GDM1 (cell line): ENCODE measurements at regions not wholly inside any gene's neighbourhood (a gene's known extent, or its start where the extent isn't known, plus 50 kb on each side); places are given as distances from the start of the nearest gene placed in this dataset.
"Not testable (repeated sequence)": the region's sequence is repeated elsewhere in the genome, so short reads cannot be mapped to it uniquely, and the experiment has no call there.

Source experiments
- DNase-seq: peaks from one replicate; lab custom pipeline; 2025; lab: John Stamatoyannopoulos, UW

DNA sequence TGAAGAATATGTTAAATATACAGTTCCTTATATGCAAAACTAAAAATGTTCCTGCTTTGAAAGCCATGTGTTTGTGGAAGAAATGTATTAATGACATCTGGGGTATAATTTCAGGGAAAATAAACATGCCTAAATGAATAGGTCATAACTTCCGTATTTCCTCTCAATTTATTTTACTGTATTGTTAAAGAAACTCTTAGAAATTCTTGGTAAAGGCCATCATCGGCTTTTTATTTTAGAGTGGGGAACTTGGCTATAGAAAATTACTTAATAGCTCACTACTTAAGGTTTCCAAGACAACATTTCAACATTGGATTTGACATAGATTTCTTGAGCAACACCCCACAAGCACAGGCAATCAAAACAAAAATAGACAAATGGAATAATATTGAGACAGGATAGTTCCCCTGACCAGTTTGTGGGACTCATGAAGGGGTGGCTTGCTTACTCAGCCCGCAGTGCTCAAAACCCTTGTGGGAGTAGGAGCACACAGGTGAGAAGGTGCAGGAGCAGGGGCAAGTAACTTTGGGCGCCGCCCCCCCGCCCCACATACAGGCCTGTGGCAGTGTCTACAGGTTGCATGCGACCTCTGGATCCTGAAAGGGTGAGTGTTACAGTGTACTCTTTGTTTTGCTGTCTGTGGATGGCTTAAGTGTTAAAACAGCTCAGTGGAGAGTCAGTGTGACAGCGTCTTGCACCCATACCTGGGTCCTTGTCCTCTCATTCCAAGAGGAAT is 891.4 kb upstream of the C9orf72 start:
- no peak for DNase-seq

DNA sequence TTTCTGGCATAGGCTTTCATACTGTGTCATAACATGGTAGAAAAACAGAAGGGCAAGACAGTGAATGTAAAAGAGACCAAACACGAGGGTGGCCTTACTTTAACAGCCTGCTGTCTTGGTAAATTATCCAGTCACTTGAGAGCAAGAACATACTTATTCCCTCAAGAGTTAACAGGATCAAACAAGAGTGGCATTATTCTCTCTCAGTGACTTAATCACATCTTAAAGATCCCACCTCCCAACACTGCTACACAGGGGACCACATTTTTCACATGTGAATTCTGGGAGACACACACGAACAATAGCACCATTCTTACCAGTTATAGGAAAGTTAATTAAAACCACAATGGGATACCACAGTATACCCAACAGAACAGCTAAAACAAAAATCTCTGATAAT is 898.0 kb upstream of the C9orf72 start:
- no peak for DNase-seq

DNA sequence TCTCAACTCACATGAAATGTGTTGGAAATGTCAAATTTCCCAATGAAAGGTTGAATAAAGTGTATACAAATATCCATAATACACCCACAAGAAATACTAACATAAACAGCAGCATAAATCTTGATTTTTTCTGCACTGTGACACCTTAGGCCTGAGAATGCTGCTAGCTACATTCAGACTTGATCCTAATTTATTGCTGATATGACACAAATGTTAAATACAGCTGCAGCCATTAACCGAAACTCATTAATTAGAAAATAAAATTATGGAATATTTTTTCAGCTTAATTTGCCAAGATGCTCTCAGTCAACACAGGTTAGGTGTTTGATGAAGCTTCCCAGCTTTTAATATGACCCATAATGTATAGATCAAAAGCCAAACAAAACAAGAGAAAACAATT is 914.3 kb upstream of the C9orf72 start:
- no peak for DNase-seq

DNA sequence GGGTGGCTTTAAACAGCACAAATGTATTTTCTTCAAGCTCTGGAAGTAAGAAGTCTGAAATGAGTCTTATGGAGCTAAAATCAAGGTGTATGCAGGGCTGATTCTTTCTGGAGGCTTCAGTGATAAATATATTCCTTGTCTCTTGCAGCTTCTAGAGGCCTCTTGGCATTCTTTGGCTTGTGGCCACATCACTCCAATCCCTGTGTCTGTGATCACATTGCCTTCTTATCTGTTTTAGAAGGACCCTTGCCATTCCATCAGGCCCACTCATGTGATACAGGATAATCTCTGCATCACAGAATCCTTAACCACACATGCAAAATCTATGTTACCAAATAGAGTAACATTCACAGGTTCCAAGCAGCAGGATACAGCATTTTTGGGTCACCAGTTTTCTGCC is 917.8 kb upstream of the C9orf72 start:
- no peak for DNase-seq

DNA sequence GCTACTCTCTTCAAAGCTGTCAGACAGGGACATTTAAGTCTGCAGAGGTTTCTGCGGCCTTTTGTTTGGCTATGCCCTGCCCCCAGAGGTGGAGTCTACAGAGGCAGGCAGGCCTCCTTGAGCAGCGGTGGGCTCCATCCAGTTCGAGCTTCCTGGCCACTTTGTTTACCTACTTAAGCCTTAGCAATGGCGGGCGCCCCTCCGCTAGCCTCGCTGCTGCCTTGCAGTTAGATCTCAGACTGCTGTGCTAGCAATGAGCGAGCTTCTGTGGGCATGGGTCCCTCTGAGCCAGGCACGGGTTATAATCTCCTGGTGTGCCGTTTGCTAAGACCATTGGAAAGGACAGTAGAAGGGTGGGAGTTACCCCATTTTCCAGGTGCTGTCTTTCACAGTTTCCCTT is 924.9 kb upstream of the C9orf72 start:
- not testable (repeated sequence) for DNase-seq

DNA sequence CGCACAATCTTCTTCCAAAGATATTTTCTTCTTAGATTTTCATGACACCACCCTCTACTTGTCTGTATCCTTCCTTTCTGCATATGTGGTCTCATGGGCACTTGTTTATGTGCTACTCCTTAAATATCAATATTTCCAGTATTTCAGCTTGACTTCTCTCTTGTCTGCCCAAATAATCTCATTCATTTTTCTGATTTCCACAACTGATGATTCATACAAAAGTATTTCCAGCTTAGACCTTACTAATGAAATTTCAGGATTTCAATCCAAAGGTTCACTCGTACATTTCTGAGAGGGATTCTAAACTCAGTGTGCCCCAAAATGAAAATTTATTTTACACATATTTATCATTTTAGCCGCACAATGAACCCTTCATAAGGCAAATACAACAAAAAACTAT is 928.9 kb upstream of the C9orf72 start:
- DNase-seq = no peak

DNA sequence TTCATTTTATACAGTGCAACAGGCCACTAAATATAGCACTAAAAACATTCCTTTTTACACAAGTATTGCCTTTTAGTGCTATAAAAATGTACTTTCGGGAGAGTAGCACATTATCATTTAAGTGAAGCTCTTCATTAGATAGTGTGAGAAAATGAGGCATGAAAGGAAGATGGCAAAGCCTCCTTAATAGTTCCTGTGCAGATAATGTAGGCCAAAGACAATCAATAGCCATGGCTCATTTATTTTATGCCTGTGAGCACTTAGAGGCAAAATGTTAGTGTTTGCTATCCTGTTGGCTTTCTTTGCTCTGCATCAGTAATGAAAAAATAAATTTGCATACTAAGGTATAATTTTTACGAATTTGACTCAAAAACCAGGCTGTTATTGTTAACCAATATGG is 929.5 kb upstream of the C9orf72 start:
- DNase-seq = no peak

DNA sequence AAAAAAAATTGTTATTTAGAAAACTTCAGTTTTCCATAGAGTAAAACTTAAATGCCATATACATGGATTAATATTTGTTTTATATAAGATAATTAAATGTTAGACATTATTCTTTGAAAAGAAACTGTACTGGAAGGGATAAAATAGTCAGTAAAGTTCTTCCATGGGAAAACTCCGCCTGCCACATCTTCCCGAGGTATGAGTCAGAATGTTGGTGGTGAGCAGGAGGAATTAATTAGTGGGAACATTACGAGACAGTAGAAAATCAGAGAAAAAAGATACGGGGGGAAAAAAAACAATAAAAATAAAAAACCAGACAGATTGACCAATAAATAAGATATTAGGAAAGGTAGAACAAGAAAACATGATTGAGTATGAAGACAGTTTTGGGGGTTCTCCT is 930.3 kb upstream of the C9orf72 start:
- DNase-seq = no peak

DNA sequence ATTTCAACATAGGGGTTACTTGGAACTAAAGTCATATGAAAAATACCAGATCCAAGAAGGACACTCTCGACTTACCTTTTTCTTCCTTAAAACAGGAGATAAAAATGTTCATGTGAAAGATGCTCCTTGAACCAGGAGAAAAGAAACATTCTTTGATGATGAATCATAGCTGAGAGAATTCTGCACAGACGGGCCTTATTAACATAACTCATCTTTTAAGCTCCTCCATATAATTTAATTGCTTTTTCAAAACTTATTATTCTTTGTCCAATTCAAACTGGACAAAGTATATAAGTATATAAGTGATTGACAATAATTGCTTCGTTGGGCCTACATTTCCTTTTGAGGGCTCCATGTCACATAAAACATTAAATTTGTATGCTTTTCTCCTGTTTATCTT is 945.2 kb upstream of the C9orf72 start:
- DNase-seq = no peak

DNA sequence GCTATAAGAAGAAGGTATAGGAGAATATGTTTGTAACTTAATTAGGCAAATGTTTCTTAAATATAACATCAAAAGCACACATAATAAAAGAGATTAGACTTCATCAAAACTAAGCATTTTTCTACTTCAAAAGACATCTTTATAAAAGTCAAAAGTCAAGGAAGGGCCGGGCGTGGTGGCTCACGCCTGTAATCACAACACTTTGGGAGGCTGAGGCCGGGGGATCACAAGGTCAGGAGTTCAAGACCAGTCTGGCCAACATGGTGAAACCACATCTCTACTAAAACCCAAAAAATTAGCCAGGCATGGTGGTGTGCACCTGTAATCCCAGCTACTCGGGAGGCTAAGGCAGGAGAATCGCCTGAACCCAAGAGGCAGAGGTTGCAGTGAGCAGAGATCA is 951.0 kb upstream of the C9orf72 start:
- DNase-seq = not testable (repeated sequence)

DNA sequence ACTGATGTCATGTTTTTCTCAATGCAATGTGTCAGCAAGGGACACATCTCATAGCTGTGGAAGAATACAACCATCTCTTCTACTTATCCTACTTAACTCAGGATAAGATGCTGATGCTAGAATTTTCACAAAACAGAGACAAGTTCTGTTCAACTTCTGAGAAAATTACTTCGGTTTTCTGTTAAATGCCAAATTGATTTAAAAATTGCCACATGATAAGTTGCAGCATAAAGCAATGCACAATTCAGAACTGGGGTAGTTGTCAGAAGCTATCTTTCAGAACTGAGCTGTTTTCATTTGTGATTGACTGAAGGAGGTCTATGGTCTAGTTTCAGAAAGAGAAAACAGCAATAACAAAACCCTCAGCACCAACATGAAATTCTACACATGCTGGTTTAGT is 954.8 kb upstream of the C9orf72 start:
- DNase-seq = no peak

DNA sequence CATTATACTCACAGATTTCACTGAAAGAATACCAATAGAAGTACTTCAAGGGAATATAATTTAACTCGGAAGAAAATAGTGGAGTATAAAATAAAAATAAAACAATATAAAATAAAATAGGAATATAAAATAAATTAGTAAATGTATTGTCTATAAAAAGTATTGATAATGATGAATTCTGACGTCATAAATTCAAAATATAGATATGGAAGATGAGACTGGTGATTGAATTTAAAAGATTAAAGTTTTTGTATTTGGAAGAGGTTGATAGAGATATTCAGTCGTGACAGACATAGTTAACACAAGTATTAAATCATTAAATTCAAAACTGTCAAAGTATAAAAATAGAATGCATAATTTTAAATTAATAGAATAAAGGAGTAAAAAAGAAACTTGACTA is 964.9 kb upstream of the C9orf72 start:
- no peak for DNase-seq

DNA sequence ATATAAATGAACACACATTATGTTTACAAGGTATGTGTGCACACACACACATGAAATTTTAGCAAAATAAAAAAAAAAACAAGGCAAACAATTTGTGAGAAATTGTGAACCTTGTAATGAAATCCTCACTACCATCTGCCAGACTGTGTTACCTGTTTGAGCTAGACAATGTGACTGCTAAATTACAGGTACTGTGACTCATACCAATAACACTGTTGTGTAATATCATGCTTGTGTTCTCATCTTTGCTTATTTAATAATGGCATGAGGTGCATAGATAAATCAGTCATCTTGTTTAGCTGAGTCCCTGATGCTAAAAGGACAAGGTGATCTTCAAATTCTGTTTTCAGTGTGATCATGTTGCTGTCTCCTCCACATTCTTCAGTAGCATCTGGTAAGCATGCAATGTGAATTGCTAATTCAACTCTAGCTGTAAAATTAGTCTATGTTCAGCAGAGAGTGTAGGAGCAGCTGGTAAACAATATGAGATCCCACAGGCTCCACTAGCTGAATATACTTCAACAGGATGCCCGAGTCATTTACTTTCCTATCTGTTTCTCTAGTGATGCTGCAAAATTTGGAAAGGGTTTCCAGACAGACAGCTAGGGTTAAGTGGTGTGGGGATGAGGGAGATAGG is 966.3 kb upstream of the C9orf72 start:
- no peak for DNase-seq

DNA sequence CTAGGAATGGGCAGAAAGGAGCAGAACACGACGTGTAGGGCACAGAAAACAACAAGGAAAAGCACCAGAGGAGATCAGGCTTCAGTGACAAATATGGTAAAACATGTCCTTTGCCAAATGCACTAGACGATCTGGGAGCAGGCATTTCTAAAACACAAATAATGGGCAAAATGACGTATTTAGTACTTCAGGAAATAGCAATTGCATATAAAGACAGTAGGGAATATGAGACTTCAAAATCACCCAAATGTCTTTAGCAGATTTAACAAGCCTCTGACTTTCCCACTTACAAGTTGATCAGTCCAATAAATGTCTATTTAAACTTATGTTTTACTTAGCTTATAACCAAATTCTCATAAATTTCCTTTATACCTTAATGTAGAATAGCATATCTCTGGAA is 969.6 kb upstream of the C9orf72 start:
- no peak for DNase-seq

DNA sequence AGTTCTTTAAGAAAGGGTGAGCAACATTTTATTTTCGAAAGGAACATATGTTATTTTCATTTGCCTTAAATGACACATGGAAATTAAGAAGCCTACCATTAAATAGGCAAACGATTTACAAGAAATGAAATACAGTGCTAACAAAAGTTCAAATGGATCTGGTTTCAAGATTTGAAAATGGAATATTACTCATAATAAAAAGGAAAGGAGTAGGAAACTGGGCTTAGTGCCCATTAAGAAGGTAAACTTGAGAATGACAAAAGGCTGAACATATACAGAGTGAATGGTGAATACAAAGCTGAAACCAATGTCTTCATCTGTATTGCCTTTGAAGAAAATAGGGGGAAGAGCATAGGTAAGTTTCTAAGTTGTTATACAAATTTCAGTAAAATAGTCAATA is 974.2 kb upstream of the C9orf72 start:
- no peak for DNase-seq

DNA sequence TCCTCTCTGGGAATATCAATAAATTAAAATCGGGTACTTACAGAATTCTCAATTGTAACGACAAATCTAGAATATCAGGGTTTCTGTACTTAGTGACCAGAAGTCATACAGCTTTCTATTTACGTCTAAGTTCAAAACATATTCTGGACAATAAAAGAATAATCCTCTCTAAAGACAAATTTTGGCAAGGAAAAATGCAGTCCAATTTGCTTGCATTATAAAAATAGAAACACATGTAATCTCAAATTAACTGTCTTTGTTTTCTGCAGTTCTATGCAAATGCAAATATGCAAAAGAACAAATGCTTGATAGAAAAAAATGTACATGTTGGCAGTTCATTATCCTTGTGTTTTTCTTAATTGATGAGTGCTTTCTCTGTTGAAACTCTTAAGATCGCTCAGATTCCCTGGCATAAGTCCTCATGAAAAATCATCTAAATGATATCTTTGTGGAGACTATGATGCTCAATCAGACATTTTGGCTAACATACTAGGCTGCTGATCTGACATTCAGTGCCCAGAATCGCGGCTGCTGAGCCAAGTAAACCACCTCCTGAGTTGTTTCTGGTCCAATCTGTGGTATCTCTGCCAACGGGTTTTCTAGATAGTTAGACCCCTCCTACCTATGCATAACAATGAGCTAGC is 990.1 kb upstream of the C9orf72 start:
- DNase-seq = no peak

DNA sequence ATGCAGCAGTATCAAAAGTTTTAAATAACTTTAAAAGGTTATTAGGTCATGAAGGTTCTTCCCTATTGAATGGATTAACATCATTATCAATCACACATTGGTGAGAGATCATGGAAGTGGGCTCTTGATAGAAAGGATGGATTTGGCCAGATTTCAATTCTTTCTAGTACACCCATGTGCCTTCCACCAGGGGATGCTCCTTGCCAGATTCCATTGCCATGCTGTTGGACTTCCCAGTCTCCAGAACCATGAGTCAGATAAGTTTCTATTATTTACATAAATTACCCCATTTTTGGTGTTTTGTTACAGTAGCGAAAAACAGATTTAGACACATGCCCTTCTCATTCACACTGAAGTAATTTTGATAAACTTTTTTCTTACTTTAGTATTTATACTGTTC is 1010.6 kb upstream of the C9orf72 start:
- DNase-seq = no peak

DNA sequence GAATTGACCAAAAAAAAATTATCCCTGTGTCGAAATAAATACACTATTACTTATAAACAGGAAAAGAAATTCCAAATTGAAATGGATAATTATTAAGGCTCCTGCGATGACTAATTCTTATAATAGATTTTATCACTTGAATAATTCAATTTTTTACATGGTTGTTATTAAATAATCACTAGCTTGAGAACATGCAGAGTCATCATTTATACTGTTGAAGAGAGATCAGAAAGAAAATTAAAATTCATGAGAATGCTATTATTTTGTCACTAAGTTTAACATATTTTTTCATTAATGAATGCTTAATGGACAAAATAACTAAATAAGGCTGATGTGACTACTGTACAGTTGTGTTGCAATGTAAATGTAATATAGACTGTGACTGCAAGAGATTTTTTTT is 1011.3 kb upstream of the C9orf72 start:
- DNase-seq = no peak

DNA sequence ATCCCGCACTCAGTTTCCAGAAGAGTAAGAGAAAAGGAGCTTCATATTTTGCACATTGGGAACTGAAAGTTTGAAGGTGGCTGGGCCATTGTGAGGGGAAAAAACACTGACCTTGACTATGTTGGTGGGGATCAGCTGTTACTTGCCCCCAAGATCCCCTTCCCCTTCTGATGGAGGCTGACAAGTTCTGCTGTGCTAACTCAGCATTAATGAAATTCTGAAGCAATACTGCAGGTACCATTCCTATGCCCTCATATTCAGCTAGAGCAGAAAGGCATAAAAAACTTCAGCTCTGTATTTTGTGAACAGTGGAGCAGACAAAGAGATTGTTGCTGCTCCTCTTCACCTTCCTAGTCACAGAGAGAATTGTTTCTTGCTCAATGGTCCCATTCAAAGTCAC is 1013.8 kb upstream of the C9orf72 start:
- DNase-seq = no peak

DNA sequence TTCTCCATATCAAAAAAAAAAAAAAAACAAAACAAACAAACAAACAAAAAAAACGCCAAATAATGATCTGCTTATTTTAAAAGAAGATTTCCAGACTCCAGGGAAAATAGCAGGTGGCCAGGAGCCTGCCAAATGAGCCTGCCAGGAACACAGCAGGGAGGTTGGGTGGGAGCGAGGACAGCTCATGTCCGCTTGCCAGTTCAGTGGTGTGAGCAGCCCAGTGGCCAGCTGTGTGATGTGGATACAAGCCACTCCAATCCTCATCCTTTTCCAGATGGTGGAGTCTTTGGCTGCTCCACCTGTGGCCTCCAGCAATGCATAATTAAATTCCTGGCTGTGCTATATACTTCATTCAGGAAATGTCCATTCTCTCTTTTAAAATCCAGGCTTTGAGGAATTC is 1025.1 kb upstream of the C9orf72 start:
- DNase-seq = no peak

DNA sequence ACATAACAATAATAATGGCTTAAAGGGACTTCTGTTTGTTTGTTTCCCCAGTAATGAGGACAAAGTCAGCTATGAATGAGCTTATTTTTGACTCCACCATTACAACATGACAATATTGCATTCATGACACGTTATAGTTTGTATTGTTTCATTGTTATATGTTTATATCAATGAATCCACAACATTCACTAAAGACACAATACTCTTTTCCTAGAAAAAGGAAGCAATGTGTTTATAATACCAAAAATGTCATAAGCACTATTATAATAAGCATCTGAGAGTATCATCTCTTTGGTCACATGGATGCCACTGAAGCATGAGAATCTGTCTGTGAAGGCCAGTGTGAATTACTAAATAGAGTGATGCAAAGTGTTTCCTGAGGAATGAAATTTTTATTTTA is 1026.9 kb upstream of the C9orf72 start:
- DNase-seq = no peak

DNA sequence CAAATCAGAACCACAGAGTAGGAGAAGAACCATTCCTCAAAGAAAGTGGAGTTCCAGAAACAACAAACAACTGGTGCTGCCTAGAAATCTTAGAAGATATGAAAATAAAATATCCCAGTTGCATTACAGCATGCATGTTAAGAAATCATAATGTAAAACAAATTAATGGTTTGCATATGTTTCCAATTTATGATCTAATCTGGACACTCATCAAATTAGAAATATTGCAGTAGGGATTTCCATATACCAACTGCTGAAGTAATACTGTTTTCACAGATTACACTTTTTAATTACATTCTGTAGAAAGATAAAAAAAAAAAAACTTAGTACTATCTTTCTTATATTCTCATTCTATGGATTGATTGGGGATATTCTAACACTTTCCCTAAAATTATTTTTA is 1034.6 kb upstream of the C9orf72 start:
- DNase-seq = no peak

DNA sequence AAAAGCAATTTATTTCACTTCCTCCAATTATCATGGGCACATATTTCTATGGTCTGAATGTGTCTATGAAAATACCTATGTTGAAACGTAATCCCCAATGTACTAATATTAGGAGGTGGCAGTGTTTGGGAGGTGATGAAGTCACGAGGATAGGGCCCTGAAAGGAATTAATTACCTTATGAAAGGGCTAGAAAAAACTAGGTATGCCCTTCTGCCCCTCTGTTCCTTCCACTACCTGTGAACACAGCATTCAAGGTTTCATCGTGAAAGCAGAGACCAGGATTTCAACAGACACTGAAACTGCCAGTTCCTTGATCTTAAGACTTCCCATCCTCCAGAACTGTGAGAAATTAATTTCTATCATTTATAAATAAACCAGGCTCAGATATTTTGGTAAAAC is 1037.1 kb upstream of the C9orf72 start:
- no peak for DNase-seq

DNA sequence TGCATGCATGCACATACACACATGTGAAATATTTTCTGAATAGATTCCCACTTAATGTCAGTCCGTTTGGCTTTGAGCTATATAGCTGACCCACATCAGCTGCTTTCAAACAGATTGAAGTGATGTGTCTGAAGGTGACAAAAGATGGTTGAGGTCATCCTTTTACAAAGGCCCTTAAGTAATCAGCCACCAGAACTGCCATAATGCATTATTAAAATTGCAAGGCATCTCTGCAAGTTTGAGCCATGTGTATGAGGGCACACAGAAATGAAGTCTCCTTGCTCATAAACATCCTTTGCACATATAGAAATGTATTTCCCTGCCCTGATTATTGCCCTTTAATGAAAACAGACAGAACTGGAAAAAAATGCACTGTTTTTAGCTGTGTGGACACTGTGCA is 1043.0 kb upstream of the C9orf72 start:
- no peak for DNase-seq
